IMR-90 (cell line): ENCODE measurements at regions not wholly inside any gene's neighbourhood (a gene's known extent, or its start where the extent isn't known, plus 50 kb on each side); places are given as distances from the start of the nearest gene placed in this dataset.

Experiments used
- ATAC-seq: fragments of 200-7000 bp; cut with Tn5 transposase; 2 replicates; pipeline ENCODE4 v1.9.1; 2020; ENCODE audit warnings: low read depth, mild to moderate bottlenecking, moderate library complexity
- BruUV-seq: library from RNA; stranded (reverse); fragments of 400-500 nt; replicated peaks from 2 replicates; lab custom pipeline; 2021; lab: Mats Ljungman, UMichigan
- CTCF ChIA-PET: fragments of 300-600 bp; formaldehyde crosslinking; extraction: SDS; loops from one replicate; lab custom pipeline; 2021; ENCODE audit warnings: antibody characterized with exemption; lab: Yijun Ruan, JAX
- POLR2A ChIA-PET: fragments of 300-600 bp; sonication (Branson Sonifier 250); formaldehyde crosslinking; loops from one replicate; lab custom pipeline; 2022; ENCODE audit warnings: antibody characterized with exemption; ENCODE audit not compliant: unreplicated experiment; lab: Charles Lee
- DNase-seq: peaks from one replicate; pipeline ENCODE4 v3.0.0; 2013
- H2AFZ ChIP-seq: replicated peaks from 2 replicates; pipeline ENCODE3; 2013; ENCODE audit warnings: low read length, mild to moderate bottlenecking; ENCODE audit not compliant: poor library complexity
- H2AK5ac ChIP-seq: 2 replicates; pipeline ENCODE4 v1.6.1; 2013; ENCODE audit warnings: low read depth, low read length, inconsistent platforms
- H2AK9ac ChIP-seq: replicated peaks from 2 replicates; pipeline ENCODE3; 2013; ENCODE audit warnings: mild to moderate bottlenecking, low read depth, low read length, moderate library complexity; ENCODE audit not compliant: poor library complexity
- H2BK120ac ChIP-seq: 2 replicates; pipeline ENCODE4 v1.6.1; 2013; ENCODE audit warnings: low read depth, low read length, inconsistent platforms
- H2BK15ac ChIP-seq: 3 replicates; pipeline ENCODE4 v1.6.1; 2013; ENCODE audit warnings: low read depth, low read length, inconsistent platforms
- H2BK20ac ChIP-seq: 2 replicates; pipeline ENCODE4 v1.6.1; 2013; ENCODE audit warnings: low read depth, mild to moderate bottlenecking, inconsistent platforms, low read length, moderate library complexity
- H2BK5ac ChIP-seq: 2 replicates; pipeline ENCODE4 v1.6.1; 2013; ENCODE audit warnings: mild to moderate bottlenecking, low read depth, low read length, inconsistent platforms; ENCODE audit not compliant: poor library complexity, severe bottlenecking
- H3K14ac ChIP-seq: replicated peaks from 2 replicates; pipeline ENCODE4 v1.6.1; 2013; ENCODE audit warnings: low read depth, low read length, inconsistent platforms
- H3K18ac ChIP-seq: 2 replicates; pipeline ENCODE4 v1.6.1; 2013; ENCODE audit warnings: low read depth, low read length, control low read depth
- H3K23ac ChIP-seq: 2 replicates; pipeline ENCODE4 v1.6.1; 2013; ENCODE audit warnings: low read depth, low read length, inconsistent platforms
- H3K27ac ChIP-seq: 2 replicates; pipeline ENCODE4 v1.5.1; 2013; ENCODE audit warnings: mild to moderate bottlenecking, control low read depth, low read length; ENCODE audit not compliant: insufficient read depth
- H3K27me3 ChIP-seq: 2 replicates; pipeline ENCODE4 v1.6.1; 2013; ENCODE audit warnings: low read length; ENCODE audit not compliant: control insufficient read depth, insufficient read depth
- H3K36me3 ChIP-seq: 2 replicates; pipeline ENCODE4 v1.6.1; 2013; ENCODE audit warnings: low read length, mixed read lengths; ENCODE audit not compliant: control insufficient read depth, insufficient read depth
- H3K4ac ChIP-seq: 2 replicates; pipeline ENCODE4 v1.6.1; 2013; ENCODE audit warnings: low read depth, low read length, inconsistent platforms
- H3K4me1 ChIP-seq: 2 replicates; pipeline ENCODE4 v1.6.1; 2013; ENCODE audit warnings: low read length, mixed read lengths; ENCODE audit not compliant: control insufficient read depth, insufficient read depth
- H3K4me2 ChIP-seq: 2 replicates; pipeline ENCODE4 v1.6.1; 2013; ENCODE audit warnings: low read depth, mild to moderate bottlenecking, control low read depth, low read length, moderate library complexity
- H3K4me3 ChIP-seq: 2 replicates; pipeline ENCODE4 v1.5.1; 2013; ENCODE audit warnings: low read depth, mild to moderate bottlenecking, control low read depth, low read length, moderate library complexity; ENCODE audit not compliant: insufficient read depth
- H3K56ac ChIP-seq: 2 replicates; pipeline ENCODE4 v1.6.1; 2013; ENCODE audit warnings: low read length, inconsistent platforms; ENCODE audit not compliant: insufficient read depth; ENCODE audit errors: extremely low read depth
- H3K79me1 ChIP-seq, 2 experiments: 2 replicates each; pipeline ENCODE4 v1.6.1; 2013; ENCODE audit warnings: low read length in 2 of 2, inconsistent platforms in 1 of 2, low read depth in 1 of 2
- H3K9ac ChIP-seq: 2 replicates; pipeline ENCODE4 v1.6.1; 2013; ENCODE audit warnings: low read depth, low read length, control low read depth
- H3K9me1 ChIP-seq: 2 replicates; pipeline ENCODE4 v1.6.1; 2013; ENCODE audit warnings: low read length, inconsistent platforms; ENCODE audit not compliant: insufficient read depth
- H3K9me3 ChIP-seq: 2 replicates; pipeline ENCODE4 v1.6.1; 2013; ENCODE audit warnings: low read length; ENCODE audit not compliant: control insufficient read depth, insufficient read depth
- H4K20me1 ChIP-seq: 2 replicates; pipeline ENCODE4 v1.6.1; 2013; ENCODE audit warnings: low read length, inconsistent platforms; ENCODE audit not compliant: insufficient read depth
- H4K5ac ChIP-seq: 2 replicates; pipeline ENCODE4 v1.6.1; 2013; ENCODE audit warnings: mild to moderate bottlenecking, low read depth, low read length, control low read depth
- H4K8ac ChIP-seq, 2 experiments: 2 replicates each; pipeline ENCODE4 v1.6.1; 2013; ENCODE audit warnings: low read depth in 2 of 2, low read length in 2 of 2, control low read depth in 1 of 2, inconsistent platforms in 1 of 2
- H4K91ac ChIP-seq: 2 replicates; pipeline ENCODE4 v1.6.1; 2013; ENCODE audit warnings: low read depth, low read length, inconsistent platforms; ENCODE audit not compliant: insufficient read depth
- BHLHE40 ChIP-seq: fragments of 150-350 bp; IDR thresholded peaks from 2 replicates; pipeline ENCODE4 v1.6.1; 2016; ENCODE audit warnings: mild to moderate bottlenecking, low read depth, low read length
- CEBPB ChIP-seq: IDR thresholded peaks from 2 replicates; pipeline ENCODE4 v1.6.1; 2012; ENCODE audit warnings: low read depth, low read length, improper control_type of control experiment
- CHD1 ChIP-seq: IDR thresholded peaks from 2 replicates; pipeline ENCODE4 v1.6.1; 2012; ENCODE audit warnings: low read depth, low read length, improper control_type of control experiment
- CTCF ChIP-seq: conservative IDR thresholded peaks from 2 replicates; pipeline ENCODE4 v1.5.1; 2012; ENCODE audit warnings: mild to moderate bottlenecking, low read depth, low read length, improper control_type of control experiment
- ELK1 ChIP-seq: fragments of 150-350 bp; IDR thresholded peaks from 2 replicates; pipeline ENCODE4 v1.6.1; 2016; ENCODE audit warnings: low read depth, mild to moderate bottlenecking, low read length, moderate library complexity, borderline replicate concordance
- FOS ChIP-seq: fragments of 150-350 bp; IDR thresholded peaks from 2 replicates; pipeline ENCODE4 v1.6.1; 2016; ENCODE audit warnings: low read depth, low read length
- MAFK ChIP-seq: IDR thresholded peaks from 2 replicates; pipeline ENCODE4 v1.6.1; 2012; ENCODE audit warnings: low read depth, low read length, improper control_type of control experiment
- MAZ ChIP-seq: IDR thresholded peaks from 2 replicates; pipeline ENCODE4 v1.6.1; 2012; ENCODE audit warnings: low read depth, mild to moderate bottlenecking, low read length, improper control_type of control experiment, moderate library complexity, borderline replicate concordance
- MXI1 ChIP-seq: IDR thresholded peaks from 2 replicates; pipeline ENCODE4 v1.6.1; 2012; ENCODE audit warnings: low read depth, mild to moderate bottlenecking, low read length, moderate library complexity, borderline replicate concordance
- POLR2A ChIP-seq: IDR thresholded peaks from 2 replicates; pipeline ENCODE4 v1.6.1; 2012; ENCODE audit warnings: mild to moderate bottlenecking, low read depth, low read length
- RAD21 ChIP-seq: IDR thresholded peaks from 2 replicates; pipeline ENCODE4 v1.6.1; 2012; ENCODE audit warnings: low read length, improper control_type of control experiment
- RCOR1 ChIP-seq: IDR thresholded peaks from 2 replicates; pipeline ENCODE4 v1.6.1; 2012; ENCODE audit warnings: mild to moderate bottlenecking, low read length, improper control_type of control experiment; ENCODE audit not compliant: insufficient replicate concordance
- RFX5 ChIP-seq: IDR thresholded peaks from 2 replicates; pipeline ENCODE4 v1.8.0; 2012; ENCODE audit warnings: low read depth, mild to moderate bottlenecking, low read length, moderate library complexity
- SMC3 ChIP-seq: fragments of 150-350 bp; IDR thresholded peaks from 2 replicates; pipeline ENCODE4 v1.6.1; 2016; ENCODE audit warnings: low read depth, mild to moderate bottlenecking, antibody characterized with exemption, low read length, moderate library complexity
- USF2 ChIP-seq: fragments of 150-350 bp; IDR thresholded peaks from 2 replicates; pipeline ENCODE4 v1.6.1; 2017; ENCODE audit warnings: mild to moderate bottlenecking, antibody characterized with exemption, low read length, low read depth
- WGBS, 2 experiments: methylation state at CpG; one replicate each; pipeline versions ENCODE4 v1.1.5 to v1.1.7; 2013; ENCODE audit warnings: missing lambda C conversion rate in 2 of 2; ENCODE audit not compliant: insufficient read length in 1 of 2; ENCODE audit errors: extremely low coverage in 2 of 2; 5-methylcytosine and 5-hydroxymethylcytosine counted together
- dilution Hi-C: fragments of 300-500 bp; cut with HindIII; formaldehyde crosslinking; loops from one replicate; pipeline ENCODE4 v1.14.3; 2018; ENCODE audit warnings: low sequenced_read_pairs; ENCODE audit not compliant: unreplicated experiment
- in situ Hi-C: fragments of 300-500 bp; cut with MboI; formaldehyde crosslinking; loops from 3 replicates; pipeline ENCODE4 v1.14.3; 2019; ENCODE audit warnings: low sequenced_read_pairs, inconsistent platforms, mixed read lengths
- intact Hi-C: fragments of 100-400 bp; cut with micrococcal nuclease; formaldehyde crosslinking; loops from 2 replicates; pipeline ENCODE4 v1.10.0; 2022

DNA sequence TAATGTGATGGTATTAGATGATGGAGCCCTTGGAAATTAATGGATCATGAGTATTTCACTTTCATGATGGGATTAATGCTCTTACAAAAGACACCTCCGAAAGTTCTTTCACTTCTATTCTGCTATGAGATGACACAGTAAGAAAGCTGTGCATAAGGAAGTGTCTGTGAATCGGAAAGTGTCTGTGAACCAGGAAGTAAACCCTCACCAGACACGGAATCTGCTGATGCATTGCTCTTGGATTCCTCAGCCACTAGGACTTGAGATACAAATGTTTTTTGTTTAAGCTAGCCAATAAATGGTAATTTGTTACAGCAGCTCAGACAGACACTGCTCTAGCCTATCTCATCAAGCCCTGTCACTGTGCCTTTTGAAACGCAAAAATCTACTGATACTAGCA, 440.4 kb upstream of the PRR20A start:
- ATAC-seq: no peak
- no peaks in the 10 kb centered on the region for H3K79me1 ChIP-seq
- H3K23ac ChIP-seq: no peak overlapping the region
- no peak overlapping the region for H3K56ac ChIP-seq
- no peaks in the 10 kb centered on the region for H3K27me3 ChIP-seq
- CTCF ChIA-PET: no interaction called here
- no peak overlapping the region for H2BK20ac ChIP-seq
- no peak overlapping the region for H2BK5ac ChIP-seq
- H4K5ac ChIP-seq: no peak overlapping the region
- H3K4ac ChIP-seq: no peak overlapping the region
- DNase-seq: no peak
- in situ Hi-C loops (no loop called here), dilution Hi-C loops (no loop called here), intact Hi-C loops (no loop called here)
- H2AK9ac ChIP-seq: no peak overlapping the region
- H3K4me2 ChIP-seq: no peak overlapping the region
- no peaks in the 10 kb centered on the region for H3K9me1 ChIP-seq
- no peak overlapping the region for H2BK120ac ChIP-seq
- H3K36me3 ChIP-seq: no peaks in the 10 kb centered on the region
- no peak overlapping the region for H2BK15ac ChIP-seq
- no peak overlapping the region for H3K4me3 ChIP-seq
- BruUV-seq: no TSS peak
- H4K20me1 ChIP-seq: no peaks in the 10 kb centered on the region
- H3K4me1 ChIP-seq: no peaks in the 10 kb centered on the region
- no peak overlapping the region for H3K14ac ChIP-seq
- H4K8ac ChIP-seq: no peak overlapping the region
- H2AFZ ChIP-seq: no peak overlapping the region
- H3K9me3 ChIP-seq: 0 out of 2 replicates have a peak, but pooled peaks cover 2% of the 10 kb centered on the region
- no peak overlapping the region for H3K18ac ChIP-seq
- H2AK5ac ChIP-seq: no peak overlapping the region
- no peak overlapping the region for H3K9ac ChIP-seq
- no peak for TF ChIP-seq CTCF
- no peak for TF ChIP-seq CHD1
- TF ChIP-seq POLR2A: no peak
- TF ChIP-seq BHLHE40: no peak
- no peak for TF ChIP-seq RAD21
- TF ChIP-seq FOS: no peak
- no peak for TF ChIP-seq ELK1
- TF ChIP-seq CEBPB: no peak
- no peak for TF ChIP-seq USF2
- no peak for TF ChIP-seq MAZ
- TF ChIP-seq MXI1: no peak
- no peak for TF ChIP-seq SMC3
- TF ChIP-seq MAFK: no peak
- no peak for TF ChIP-seq RCOR1
- no peak for TF ChIP-seq RFX5
- no peak overlapping the region for H3K27ac ChIP-seq
- POLR2A ChIA-PET: no interaction called here
- no peak overlapping the region for H4K91ac ChIP-seq
- WGBS, 2 experiments: no CpG with 5 or more reads among the region's 4 CpGs
